ENCODE measurements at regions not wholly inside any gene's neighbourhood (a gene's known extent, or its start where the extent isn't known, plus 50 kb on each side); places are given as distances from the start of the nearest gene placed in this dataset.

- intact Hi-C loops (cut with DNase I): no loop called here
- no peaks in the 10 kb centered on the region for H3K36me3 ChIP-seq
- H3K9me3 ChIP-seq: no peaks in the 10 kb centered on the region
- no peak overlapping the region for H3K27ac ChIP-seq
- H3K4me3 ChIP-seq: no peak overlapping the region
- no peaks in the 10 kb centered on the region for H3K27me3 ChIP-seq (replicated peaks; ENCODE audit: insufficient read depth)
- DNase-seq (ENCODE audit: low spot score): no peak
- 95% methylated on average over 1 of the region's 1 CpG for WGBS
- no peaks in the 10 kb centered on the region for H3K4me1 ChIP-seq (replicated peaks)
- TF ChIP-seq POLR2A (IDR thresholded peaks at IDR 0.05) (no peak), POLR2AphosphoS5 (IDR thresholded peaks at IDR 0.05) (no peak)
Measured at GRCh38 chr5:15023266-15023665, 151.7 kb upstream of the ANKH start.

- H3K9me3 ChIP-seq: no peaks in the 10 kb centered on the region
- H3K4me1 ChIP-seq (replicated peaks): no peaks in the 10 kb centered on the region
- intact Hi-C loops (cut with DNase I): no loop called here
- no peaks in the 10 kb centered on the region for H3K36me3 ChIP-seq
- H3K27me3 ChIP-seq (replicated peaks; ENCODE audit: insufficient read depth): no peaks in the 10 kb centered on the region
- no peak overlapping the region for H3K4me3 ChIP-seq
- DNase-seq (ENCODE audit: low spot score): no peak
- H3K27ac ChIP-seq: no peak overlapping the region
- TF ChIP-seq POLR2AphosphoS5 (IDR thresholded peaks at IDR 0.05): no peak
- TF ChIP-seq, protein P1, sequence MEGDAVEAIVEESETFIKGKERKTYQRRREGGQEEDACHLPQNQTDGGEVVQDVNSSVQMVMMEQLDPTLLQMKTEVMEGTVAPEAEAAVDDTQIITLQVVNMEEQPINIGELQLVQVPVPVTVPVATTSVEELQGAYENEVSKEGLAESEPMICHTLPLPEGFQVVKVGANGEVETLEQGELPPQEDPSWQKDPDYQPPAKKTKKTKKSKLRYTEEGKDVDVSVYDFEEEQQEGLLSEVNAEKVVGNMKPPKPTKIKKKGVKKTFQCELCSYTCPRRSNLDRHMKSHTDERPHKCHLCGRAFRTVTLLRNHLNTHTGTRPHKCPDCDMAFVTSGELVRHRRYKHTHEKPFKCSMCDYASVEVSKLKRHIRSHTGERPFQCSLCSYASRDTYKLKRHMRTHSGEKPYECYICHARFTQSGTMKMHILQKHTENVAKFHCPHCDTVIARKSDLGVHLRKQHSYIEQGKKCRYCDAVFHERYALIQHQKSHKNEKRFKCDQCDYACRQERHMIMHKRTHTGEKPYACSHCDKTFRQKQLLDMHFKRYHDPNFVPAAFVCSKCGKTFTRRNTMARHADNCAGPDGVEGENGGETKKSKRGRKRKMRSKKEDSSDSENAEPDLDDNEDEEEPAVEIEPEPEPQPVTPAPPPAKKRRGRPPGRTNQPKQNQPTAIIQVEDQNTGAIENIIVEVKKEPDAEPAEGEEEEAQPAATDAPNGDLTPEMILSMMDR (IDR thresholded peaks at IDR 0.05): no peak
- no peak for TF ChIP-seq POLR2A (IDR thresholded peaks at IDR 0.05)
- WGBS: 72% methylated on average over 8 of the region's 8 CpGs
Measured at GRCh38 chr5:15021266-15022046, 149.9 kb upstream of the ANKH start.

DNA sequence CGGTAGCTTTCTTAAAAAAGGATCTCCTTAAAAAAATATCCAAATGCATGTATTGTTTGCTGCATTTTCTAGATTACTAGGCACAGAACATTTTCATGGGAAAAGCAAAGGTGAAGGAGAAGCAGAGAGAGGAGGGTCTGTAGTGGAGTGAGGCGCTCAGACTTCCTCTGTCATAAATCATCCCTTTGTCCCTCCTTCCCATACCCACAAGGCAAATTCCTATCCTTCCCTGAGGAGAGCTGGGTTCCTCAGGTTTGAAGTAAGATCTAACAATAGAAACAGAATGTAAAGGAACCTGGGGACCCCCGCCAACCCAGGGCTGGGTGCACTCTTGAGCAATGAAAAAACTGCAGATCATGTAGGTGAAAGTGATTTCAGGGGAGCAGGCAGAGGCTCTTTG, 149.2 kb upstream of the ANKH start:
- Histone ChIP-seq H3K4me3 (no peak overlapping the region), H3K27me3 (replicated peaks; ENCODE audit: insufficient read depth) (no peaks in the 10 kb centered on the region), H3K4me1 (replicated peaks) (no peaks in the 10 kb centered on the region), H3K36me3 (no peaks in the 10 kb centered on the region), H3K27ac (no peak overlapping the region), H3K9me3 (no peaks in the 10 kb centered on the region)
- 83% methylated on average over 3 of the region's 3 CpGs for WGBS
- no peak for DNase-seq (ENCODE audit: low spot score)
- intact Hi-C loops (cut with DNase I): no loop called here
- TF ChIP-seq POLR2AphosphoS5 (IDR thresholded peaks at IDR 0.05): no peak
- TF ChIP-seq, protein P1 (IDR thresholded peaks at IDR 0.05): no peak

DNA sequence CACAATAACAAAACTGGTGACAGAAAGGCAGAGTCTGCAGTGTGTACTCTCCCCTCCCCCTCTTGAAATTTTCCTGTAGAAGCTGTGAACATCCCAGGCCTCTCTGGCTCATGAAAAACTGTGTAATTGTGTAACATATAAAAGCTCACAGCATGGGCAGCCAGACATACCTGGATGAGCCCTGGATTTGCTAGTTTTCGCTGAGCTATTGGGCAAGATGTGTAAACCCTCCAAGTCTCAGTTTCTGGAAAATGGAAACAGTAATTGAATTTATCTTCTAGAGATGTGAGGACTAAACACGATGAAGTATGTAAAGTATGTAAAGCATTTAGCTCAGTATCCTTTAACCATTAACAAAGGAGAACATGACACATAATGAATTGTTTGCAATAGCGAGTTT, 143.2 kb upstream of the ANKH start:
- H3K27me3 ChIP-seq (replicated peaks; ENCODE audit: insufficient read depth): no peaks in the 10 kb centered on the region
- H3K4me1 ChIP-seq (replicated peaks): peaks cover 3% of the 10 kb centered on the region
- H3K9me3 ChIP-seq: no peaks in the 10 kb centered on the region
- no peak overlapping the region for H3K4me3 ChIP-seq
- WGBS: 51% methylated on average over 3 of the region's 3 CpGs
- TF ChIP-seq POLR2A (IDR thresholded peaks at IDR 0.05) (no peak), POLR2AphosphoS5 (IDR thresholded peaks at IDR 0.05) (no peak)
- TF ChIP-seq, protein P1 (IDR thresholded peaks at IDR 0.05): no peak
- no peak overlapping the region for H3K27ac ChIP-seq
- H3K36me3 ChIP-seq: no peaks in the 10 kb centered on the region
- intact Hi-C loops (cut with DNase I): loop anchor here (5.0 kb wide), 1 partner anchor 143 kb away; the partner anchor contains the start of gene ANKH
- DNase-seq (ENCODE audit: low spot score): no peak

- 49% methylated on average over 3 of the region's 3 CpGs for WGBS
- Histone ChIP-seq H3K4me1 (replicated peaks) (peaks cover 3% of the 10 kb centered on the region), H3K27me3 (replicated peaks; ENCODE audit: insufficient read depth) (no peaks in the 10 kb centered on the region), H3K36me3 (no peaks in the 10 kb centered on the region), H3K4me3 (no peak overlapping the region), H3K27ac (no peak overlapping the region), H3K9me3 (no peaks in the 10 kb centered on the region)
- DNase-seq (ENCODE audit: low spot score): peak; percentile 56
- no peak for TF ChIP-seq POLR2AphosphoS5 (IDR thresholded peaks at IDR 0.05)
- TF ChIP-seq, protein P1 (IDR thresholded peaks at IDR 0.05): peak; percentile 32 to 83 (median 72)
- intact Hi-C loops (cut with DNase I): no loop called here
Measured at GRCh38 chr5:15013654-15014463, 142.3 kb upstream of the ANKH start.
